Activated CD8-positive, alpha-beta T cell treated with anti-CD3 and anti-CD28 coated beads for 36 hours (primary cell): ENCODE measurements at regions not wholly inside any gene's neighbourhood (a gene's known extent, or its start where the extent isn't known, plus 50 kb on each side); places are given as distances from the start of the nearest gene placed in this dataset.

ENCODE experiments used
- ATAC-seq: fragments of 200-7000 bp; cut with Tn5 transposase; one replicate; pipeline ENCODE4 v1.10.0; 2021; ENCODE audit warnings: mild to moderate bottlenecking, moderate library complexity
- CTCF ChIA-PET: fragments of 350-600 bp; sonication (Branson Sonifier 250); formaldehyde crosslinking; loops from one replicate; lab custom pipeline; 2021; ENCODE audit warnings: antibody characterized with exemption; lab: Charles Lee
- POLR2A ChIA-PET: fragments of 350-600 bp; sonication (Branson Sonifier 250); formaldehyde crosslinking; loops from one replicate; lab custom pipeline; 2021; ENCODE audit warnings: antibody characterized with exemption; lab: Charles Lee
- DNase-seq: peaks from one replicate; pipeline ENCODE4 v3.0.0-alpha.2; 2020
- H3K27ac Mint-ChIP-seq: one replicate; pipeline ENCODE4 v1.8.0; 2021; ENCODE audit warnings: mild to moderate bottlenecking, mixed read lengths
- H3K27me3 Mint-ChIP-seq: one replicate; pipeline ENCODE4 v1.8.0; 2021; ENCODE audit warnings: mixed read lengths
- H3K36me3 Mint-ChIP-seq: one replicate; pipeline ENCODE4 v1.8.0; 2021; ENCODE audit warnings: low read depth, mixed read lengths
- H3K4me1 Mint-ChIP-seq: one replicate; pipeline ENCODE4 v1.8.0; 2021; ENCODE audit warnings: low read depth, mixed read lengths
- H3K4me3 Mint-ChIP-seq: one replicate; pipeline ENCODE4 v1.8.0; 2021; ENCODE audit warnings: mild to moderate bottlenecking, moderate library complexity, mixed read lengths
- H3K9me3 Mint-ChIP-seq: one replicate; pipeline ENCODE4 v1.8.0; 2021; ENCODE audit warnings: mixed read lengths
- intact Hi-C: fragments of 100-400 bp; cut with micrococcal nuclease; formaldehyde crosslinking; loops from one replicate; pipeline ENCODE4 v1.10.0; 2022
- TF ChIP-seq, protein P1 (sequence below): fragments of 200-600 bp; IDR thresholded peaks from one replicate; pipeline ENCODE4 v1.8.0; 2022; ENCODE audit warnings: antibody characterized with exemption, mild to moderate bottlenecking

DNA sequence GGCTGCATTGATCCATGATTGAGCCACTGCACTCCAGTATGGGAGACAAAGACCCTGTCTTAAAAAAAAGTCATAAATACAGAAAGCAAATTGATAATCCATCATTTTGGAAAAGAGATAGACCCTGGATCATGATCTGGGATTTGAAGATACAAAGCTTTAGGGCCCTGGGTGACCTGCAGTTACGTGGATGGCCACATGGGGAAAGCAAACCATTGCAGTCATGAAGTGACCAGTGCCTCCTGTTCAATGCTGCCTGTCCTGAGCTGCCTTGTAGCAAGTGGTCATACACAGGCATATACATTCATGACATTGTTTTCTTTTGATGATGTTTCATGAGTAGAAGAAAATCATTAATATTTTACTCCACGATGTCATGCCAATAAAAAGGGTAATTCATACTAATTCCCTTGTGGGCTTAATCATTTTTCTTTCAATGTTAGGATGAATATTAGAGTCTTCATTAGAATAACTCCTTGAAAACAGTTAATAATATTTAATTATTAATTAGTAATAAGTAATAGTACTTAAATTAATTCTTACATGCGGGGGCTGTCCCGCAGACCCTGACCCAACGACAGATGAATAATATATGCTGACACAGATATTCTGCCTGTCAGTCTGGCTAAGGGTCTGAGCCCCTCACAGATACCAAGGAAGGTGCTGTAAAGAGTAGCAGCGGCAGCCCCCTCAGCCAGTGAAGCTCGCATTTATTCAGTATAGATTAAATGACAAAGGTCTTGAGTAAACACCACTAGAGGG, 109.0 kb upstream of the UNC13C start:
- H3K36me3 Mint-ChIP-seq: no peaks in the 10 kb centered on the region
- TF ChIP-seq, protein P1, sequence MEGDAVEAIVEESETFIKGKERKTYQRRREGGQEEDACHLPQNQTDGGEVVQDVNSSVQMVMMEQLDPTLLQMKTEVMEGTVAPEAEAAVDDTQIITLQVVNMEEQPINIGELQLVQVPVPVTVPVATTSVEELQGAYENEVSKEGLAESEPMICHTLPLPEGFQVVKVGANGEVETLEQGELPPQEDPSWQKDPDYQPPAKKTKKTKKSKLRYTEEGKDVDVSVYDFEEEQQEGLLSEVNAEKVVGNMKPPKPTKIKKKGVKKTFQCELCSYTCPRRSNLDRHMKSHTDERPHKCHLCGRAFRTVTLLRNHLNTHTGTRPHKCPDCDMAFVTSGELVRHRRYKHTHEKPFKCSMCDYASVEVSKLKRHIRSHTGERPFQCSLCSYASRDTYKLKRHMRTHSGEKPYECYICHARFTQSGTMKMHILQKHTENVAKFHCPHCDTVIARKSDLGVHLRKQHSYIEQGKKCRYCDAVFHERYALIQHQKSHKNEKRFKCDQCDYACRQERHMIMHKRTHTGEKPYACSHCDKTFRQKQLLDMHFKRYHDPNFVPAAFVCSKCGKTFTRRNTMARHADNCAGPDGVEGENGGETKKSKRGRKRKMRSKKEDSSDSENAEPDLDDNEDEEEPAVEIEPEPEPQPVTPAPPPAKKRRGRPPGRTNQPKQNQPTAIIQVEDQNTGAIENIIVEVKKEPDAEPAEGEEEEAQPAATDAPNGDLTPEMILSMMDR: no peak
- POLR2A ChIA-PET: no interaction called here
- no peaks in the 10 kb centered on the region for H3K27me3 Mint-ChIP-seq
- CTCF ChIA-PET: no interaction called here
- no peaks in the 10 kb centered on the region for H3K4me1 Mint-ChIP-seq
- intact Hi-C loops: no loop called here
- ATAC-seq (no peak), DNase-seq (no peak)
- no peak overlapping the region for H3K27ac Mint-ChIP-seq
- H3K4me3 Mint-ChIP-seq: no peak overlapping the region
- H3K9me3 Mint-ChIP-seq: no peaks in the 10 kb centered on the region

DNA sequence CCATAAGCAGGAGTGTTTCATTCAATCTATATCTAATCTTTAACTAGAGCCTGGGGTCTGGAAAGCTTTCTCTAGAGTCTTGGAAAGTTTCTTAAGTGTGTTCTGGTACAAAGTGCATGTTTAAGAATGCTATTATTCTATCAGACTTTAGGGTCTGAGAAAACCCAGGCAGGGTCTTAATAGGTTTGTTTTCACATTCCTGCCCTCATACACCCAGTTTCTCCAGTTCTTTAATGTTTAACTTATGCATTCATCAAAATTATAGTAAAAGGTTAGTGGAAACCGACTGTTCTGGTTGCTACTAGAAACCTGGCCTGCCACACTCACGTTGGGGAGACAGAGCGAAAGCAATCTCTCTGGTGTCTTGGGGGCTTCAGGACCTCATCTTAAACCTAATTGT, 102.9 kb upstream of the WDR72 start:
- Mint-ChIP-seq H3K27me3 (peaks cover 1% of the 10 kb centered on the region), H3K4me1 (no peaks in the 10 kb centered on the region), H3K36me3 (no peaks in the 10 kb centered on the region), H3K9me3 (no peaks in the 10 kb centered on the region), H3K27ac (no peak overlapping the region), H3K4me3 (no peak overlapping the region)
- intact Hi-C loops: no loop called here
- POLR2A ChIA-PET: no interaction called here
- no peak for ATAC-seq
- TF ChIP-seq, protein P1: no peak
- CTCF ChIA-PET: no interaction called here
- no peak for DNase-seq

DNA sequence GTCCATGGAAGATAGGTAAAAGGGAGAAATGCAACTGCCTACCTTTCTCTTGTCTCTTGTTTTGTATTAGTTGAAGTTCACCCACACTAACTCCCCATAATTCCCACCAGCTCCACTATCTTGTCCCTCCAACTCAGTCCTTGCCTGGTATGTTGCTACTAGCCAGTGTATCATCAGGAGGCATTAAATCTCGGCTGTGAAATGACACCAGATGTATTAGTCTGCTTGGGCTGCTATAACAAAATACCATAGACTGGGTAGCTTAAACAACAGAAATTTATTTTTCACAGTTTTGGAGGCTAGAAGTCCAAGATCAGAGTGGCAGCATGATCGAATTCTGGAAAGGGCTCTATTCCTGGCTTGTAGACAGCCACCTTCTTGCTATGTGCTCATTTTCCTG, 102.3 kb upstream of the WDR72 start:
- ChIA-PET POLR2A (no interaction called here), CTCF (no interaction called here)
- ATAC-seq: no peak
- Mint-ChIP-seq H3K36me3 (no peaks in the 10 kb centered on the region), H3K9me3 (no peaks in the 10 kb centered on the region), H3K4me3 (no peak overlapping the region), H3K27me3 (peaks cover 1% of the 10 kb centered on the region), H3K4me1 (no peaks in the 10 kb centered on the region), H3K27ac (no peak overlapping the region)
- intact Hi-C loops: no loop called here
- TF ChIP-seq, protein P1: no peak
- DNase-seq: no peak

DNA sequence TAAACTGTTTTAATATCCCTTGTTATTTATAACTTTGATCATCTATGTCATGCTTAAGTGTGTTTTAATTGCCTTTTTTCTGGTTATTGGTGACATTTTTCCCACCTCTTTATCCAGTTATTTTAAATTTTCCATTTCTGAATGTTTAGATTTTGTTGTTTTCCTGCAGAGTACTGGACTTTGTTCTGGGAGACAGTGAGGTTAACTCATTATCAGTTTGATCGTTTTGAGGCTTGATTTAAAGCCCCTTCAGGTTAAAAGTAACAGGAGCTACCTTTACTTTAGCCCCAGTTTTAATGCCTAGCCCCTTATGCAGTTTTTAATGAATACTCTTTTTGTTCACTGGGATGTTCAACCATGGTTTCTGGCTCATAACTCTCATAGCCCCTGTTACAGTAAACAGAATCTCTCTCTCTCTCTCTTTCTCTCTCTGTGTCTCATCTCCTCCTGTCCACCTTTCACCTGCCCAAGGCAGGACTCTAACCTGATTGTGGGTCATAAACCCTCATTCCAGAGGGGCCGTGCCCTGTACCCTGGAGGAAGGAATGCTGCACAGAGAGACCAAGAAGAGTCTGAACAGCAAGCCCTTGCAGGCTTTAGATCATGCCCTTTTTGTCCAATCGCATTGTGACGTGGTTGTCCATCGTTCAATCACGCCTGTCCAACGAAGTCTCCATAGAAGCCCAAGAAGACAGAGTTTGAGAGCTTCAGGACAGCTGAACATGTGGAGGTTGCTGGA, 91.8 kb upstream of the WDR72 start:
- H3K4me1 Mint-ChIP-seq: no peaks in the 10 kb centered on the region
- ChIA-PET CTCF (no interaction called here), POLR2A (no interaction called here)
- intact Hi-C loops: no loop called here
- DNase-seq (no peak), ATAC-seq (no peak)
- H3K4me3 Mint-ChIP-seq: no peak overlapping the region
- no peak overlapping the region for H3K27ac Mint-ChIP-seq
- H3K36me3 Mint-ChIP-seq: no peaks in the 10 kb centered on the region
- H3K9me3 Mint-ChIP-seq: peaks cover 11% of the 10 kb centered on the region
- TF ChIP-seq, protein P1: no peak
- peaks cover 3% of the 10 kb centered on the region for H3K27me3 Mint-ChIP-seq

DNA sequence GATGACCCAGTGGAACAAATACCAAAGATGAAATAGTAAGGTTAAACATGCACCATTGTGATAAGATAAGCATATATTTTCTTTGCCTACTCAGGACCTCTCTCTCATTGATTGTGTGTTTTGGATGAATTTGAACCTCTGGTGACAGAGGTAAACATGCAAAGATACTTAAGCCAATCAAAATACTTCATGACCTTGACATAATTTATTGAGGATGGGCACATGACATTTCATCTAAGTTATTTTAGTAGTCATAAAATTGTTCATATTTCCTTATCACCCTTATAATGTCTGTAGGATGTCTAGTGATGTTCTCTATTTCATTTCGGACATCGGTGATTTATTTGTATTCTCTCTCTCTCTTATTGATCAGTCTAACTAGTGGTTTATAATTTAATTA, 88.3 kb upstream of the WDR72 start:
- H3K4me3 Mint-ChIP-seq: no peak overlapping the region
- ATAC-seq (no peak), DNase-seq (no peak)
- ChIA-PET POLR2A (no interaction called here), CTCF (no interaction called here)
- no peaks in the 10 kb centered on the region for H3K36me3 Mint-ChIP-seq
- no peaks in the 10 kb centered on the region for H3K27me3 Mint-ChIP-seq
- TF ChIP-seq, protein P1: no peak
- intact Hi-C loops: no loop called here
- no peaks in the 10 kb centered on the region for H3K4me1 Mint-ChIP-seq
- H3K9me3 Mint-ChIP-seq: no peaks in the 10 kb centered on the region
- no peak overlapping the region for H3K27ac Mint-ChIP-seq
